Uterus (tissue), 3 donors: ENCODE measurements at regions not wholly inside any gene's neighbourhood (a gene's known extent, or its start where the extent isn't known, plus 50 kb on each side); places are given as distances from the start of the nearest gene placed in this dataset.

Experiments used
- DNase-seq, 2 donors: peaks; one replicate each; pipeline ENCODE4 v3.0.0-alpha.2; 2019 to 2020
- H3K27ac ChIP-seq, 2 donors: fragments of 200-600 bp; sonication (generic); 1 replicate in 1 of 2; 2 replicates in 1 of 2; pipeline ENCODE4 v1.5.1; 2016 to 2018
- H3K27me3 ChIP-seq, 2 donors: fragments of 200-600 bp; sonication (generic); one replicate each; pipeline ENCODE4 v1.5.1; 2018 to 2019; ENCODE audit warnings: control low read depth in 1 of 2
- H3K36me3 ChIP-seq, 2 donors: fragments of 200-600 bp; sonication (generic); one replicate each; pipeline ENCODE4 v1.5.1; 2019; ENCODE audit warnings: control low read depth in 1 of 2
- H3K4me1 ChIP-seq, 2 donors: fragments of 200-600 bp; sonication (generic); one replicate each; pipeline ENCODE4 v1.5.1; 2018 to 2019; ENCODE audit warnings: control low read depth in 1 of 2
- H3K4me3 ChIP-seq, 2 donors: fragments of 200-600 bp; sonication (generic); 1 replicate in 1 of 2; 2 replicates in 1 of 2; pipeline ENCODE4 v1.5.1; 2018 to 2019; ENCODE audit warnings: mild to moderate bottlenecking in 1 of 2
- H3K9me3 ChIP-seq, 2 donors: fragments of 200-600 bp; sonication (generic); one replicate each; pipeline ENCODE4 v1.5.1; 2019; ENCODE audit warnings: control low read depth in 1 of 2
- POLR2A ChIP-seq, 2 donors: fragments of 450-650 bp; IDR thresholded peaks; one replicate each; pipeline ENCODE4 v1.6.1; 2016; ENCODE audit warnings: antibody characterized with exemption in 2 of 2, mild to moderate bottlenecking in 1 of 2, moderate library complexity in 1 of 2
- intact Hi-C: fragments of 100-400 bp; cut with DNase I; formaldehyde crosslinking; loops from one replicate; pipeline ENCODE4 v1.15.1; 2023; ENCODE audit warnings: low total_unique reads
- TF ChIP-seq, protein P1 (sequence below), 4 experiments: fragments of 200-600 bp in 2 of 4; fragments of 450-650 bp in 2 of 4; sonication (generic) in 2 of 4; IDR thresholded peaks; one replicate each; pipeline ENCODE4 v1.5.1; 2016 to 2019; ENCODE audit warnings: antibody characterized with exemption in 4 of 4, mild to moderate bottlenecking in 2 of 4, moderate library complexity in 1 of 4
- donor health status: DM: yes; HTN: yes; CAD: no.

DNA sequence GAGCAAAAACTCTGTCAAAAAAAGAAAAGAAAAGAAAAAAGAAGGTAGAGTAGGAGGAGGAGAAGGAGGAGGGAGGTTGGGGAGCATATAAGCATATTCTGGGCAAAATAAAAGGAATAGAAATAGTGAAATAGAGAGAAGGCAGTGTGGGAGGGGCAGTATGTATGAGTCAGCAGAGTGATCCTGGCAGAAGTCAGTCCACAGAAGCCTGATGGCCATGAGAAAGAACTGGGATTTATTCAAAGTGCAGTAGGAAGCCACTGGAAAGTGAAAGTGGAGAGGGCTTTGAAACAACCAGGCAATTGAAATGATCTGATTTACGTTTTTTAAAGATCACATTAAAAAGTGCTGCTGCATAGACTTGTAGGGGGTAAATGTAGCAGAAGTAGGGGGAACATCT is 368.6 kb upstream of the USP15 start:
- no peak for TF ChIP-seq POLR2A (IDR thresholded peaks at IDR 0.05)
- TF ChIP-seq, protein P1, sequence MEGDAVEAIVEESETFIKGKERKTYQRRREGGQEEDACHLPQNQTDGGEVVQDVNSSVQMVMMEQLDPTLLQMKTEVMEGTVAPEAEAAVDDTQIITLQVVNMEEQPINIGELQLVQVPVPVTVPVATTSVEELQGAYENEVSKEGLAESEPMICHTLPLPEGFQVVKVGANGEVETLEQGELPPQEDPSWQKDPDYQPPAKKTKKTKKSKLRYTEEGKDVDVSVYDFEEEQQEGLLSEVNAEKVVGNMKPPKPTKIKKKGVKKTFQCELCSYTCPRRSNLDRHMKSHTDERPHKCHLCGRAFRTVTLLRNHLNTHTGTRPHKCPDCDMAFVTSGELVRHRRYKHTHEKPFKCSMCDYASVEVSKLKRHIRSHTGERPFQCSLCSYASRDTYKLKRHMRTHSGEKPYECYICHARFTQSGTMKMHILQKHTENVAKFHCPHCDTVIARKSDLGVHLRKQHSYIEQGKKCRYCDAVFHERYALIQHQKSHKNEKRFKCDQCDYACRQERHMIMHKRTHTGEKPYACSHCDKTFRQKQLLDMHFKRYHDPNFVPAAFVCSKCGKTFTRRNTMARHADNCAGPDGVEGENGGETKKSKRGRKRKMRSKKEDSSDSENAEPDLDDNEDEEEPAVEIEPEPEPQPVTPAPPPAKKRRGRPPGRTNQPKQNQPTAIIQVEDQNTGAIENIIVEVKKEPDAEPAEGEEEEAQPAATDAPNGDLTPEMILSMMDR (IDR thresholded peaks at IDR 0.05) = no peak
- intact Hi-C loops = no loop called here
- Histone ChIP-seq H3K4me1 (no peaks in the 10 kb centered on the region), H3K36me3 (no peaks in the 10 kb centered on the region), H3K4me3 (no peak overlapping the region), H3K9me3 (no peaks in the 10 kb centered on the region), H3K27me3 (no peaks in the 10 kb centered on the region), H3K27ac (no peak overlapping the region)
- no peak for DNase-seq

GRCh38 chr12:61894168-61894567 is 366.0 kb upstream of the USP15 start:
- no peak for DNase-seq
- Histone ChIP-seq H3K4me3 (no peak overlapping the region), H3K27ac (no peak overlapping the region), H3K36me3 (no peaks in the 10 kb centered on the region), H3K27me3 (no peaks in the 10 kb centered on the region), H3K4me1 (no peaks in the 10 kb centered on the region), H3K9me3 (no peaks in the 10 kb centered on the region)
- TF ChIP-seq, protein P1 (IDR thresholded peaks at IDR 0.05) = no peak
- no peak for TF ChIP-seq POLR2A (IDR thresholded peaks at IDR 0.05)
- intact Hi-C loops = no loop called here

- intact Hi-C loops = no loop called here
- no peaks in the 10 kb centered on the region for H3K27me3 ChIP-seq
- H3K36me3 ChIP-seq = no peaks in the 10 kb centered on the region
- TF ChIP-seq, protein P1 (IDR thresholded peaks at IDR 0.05) = no peak
- no peak for TF ChIP-seq POLR2A (IDR thresholded peaks at IDR 0.05)
- H3K4me1 ChIP-seq = no peaks in the 10 kb centered on the region
- H3K4me3 ChIP-seq = no peak overlapping the region
- H3K9me3 ChIP-seq = no peaks in the 10 kb centered on the region
- no peak overlapping the region for H3K27ac ChIP-seq
- DNase-seq = no peak
Observed at GRCh38 chr12:61896436-61896835, 363.8 kb upstream of the USP15 start.

GRCh38 chr12:61902403-61902802 is 357.8 kb upstream of the USP15 start:
- Histone ChIP-seq H3K4me1 (no peaks in the 10 kb centered on the region), H3K27me3 (no peaks in the 10 kb centered on the region), H3K9me3 (no peaks in the 10 kb centered on the region), H3K36me3 (no peaks in the 10 kb centered on the region), H3K27ac (no peak overlapping the region), H3K4me3 (no peak overlapping the region)
- no peak for TF ChIP-seq POLR2A (IDR thresholded peaks at IDR 0.05)
- TF ChIP-seq, protein P1 (IDR thresholded peaks at IDR 0.05) = no peak
- no peak for DNase-seq
- intact Hi-C loops = no loop called here

DNA sequence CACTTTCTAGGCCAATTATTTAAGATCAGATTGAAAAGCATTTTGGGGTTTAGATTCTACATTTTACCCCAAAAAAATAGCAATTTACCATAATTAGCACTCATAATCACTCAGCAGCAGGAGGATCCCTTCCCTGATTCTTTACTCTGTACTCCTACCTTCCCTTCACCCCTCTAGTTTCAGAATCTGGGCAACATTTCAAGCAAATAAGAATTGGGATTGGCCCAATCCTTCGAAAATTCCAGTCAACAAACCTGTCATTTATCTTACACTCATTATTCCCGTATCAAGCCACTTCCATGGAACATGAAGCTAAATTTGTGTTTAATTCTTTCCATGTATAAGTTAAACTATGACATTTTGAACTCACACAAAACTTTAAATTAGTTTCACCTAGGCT is 349.1 kb upstream of the USP15 start:
- Histone ChIP-seq H3K27ac (no peak overlapping the region), H3K4me3 (no peak overlapping the region), H3K27me3 (no peaks in the 10 kb centered on the region), H3K36me3 (no peaks in the 10 kb centered on the region), H3K9me3 (no peaks in the 10 kb centered on the region), H3K4me1 (no peaks in the 10 kb centered on the region)
- intact Hi-C loops = no loop called here
- DNase-seq = no peak
- TF ChIP-seq, protein P1 (IDR thresholded peaks at IDR 0.05) = no peak
- TF ChIP-seq POLR2A (IDR thresholded peaks at IDR 0.05) = no peak
